Endodermal cell (in vitro differentiated cells): ENCODE measurements at regions not wholly inside any gene's neighbourhood (a gene's known extent, or its start where the extent isn't known, plus 50 kb on each side); places are given as distances from the start of the nearest gene placed in this dataset.
"Not testable (repeated sequence)": the region's sequence is repeated elsewhere in the genome, so short reads cannot be mapped to it uniquely, and the experiment has no call there.

Source experiments
- DNase-seq: peaks from one replicate; pipeline ENCODE4 v3.0.0-alpha.2; 2017
- H3K27ac ChIP-seq: 2 replicates; pipeline ENCODE4 v1.5.1; 2013; ENCODE audit warnings: mild to moderate bottlenecking, low read depth, low read length, moderate library complexity
- H3K27me3 ChIP-seq: 2 replicates; pipeline ENCODE4 v1.6.1; 2013; ENCODE audit warnings: mild to moderate bottlenecking, low read length, moderate library complexity; ENCODE audit not compliant: insufficient read depth, control insufficient read depth, poor library complexity, severe bottlenecking
- H3K36me3 ChIP-seq: 2 replicates; pipeline ENCODE4 v1.7.0; 2013; ENCODE audit warnings: mild to moderate bottlenecking, low read length, moderate library complexity; ENCODE audit not compliant: control insufficient read depth, insufficient read depth
- H3K4me1 ChIP-seq: one replicate; pipeline ENCODE4 v1.7.0; 2013; ENCODE audit warnings: low read length; ENCODE audit not compliant: control insufficient read depth, insufficient read depth
- H3K4me3 ChIP-seq: 2 replicates; pipeline ENCODE4 v1.5.1; 2013; ENCODE audit warnings: mild to moderate bottlenecking, low read length, moderate library complexity
- H3K9ac ChIP-seq: 2 replicates; pipeline ENCODE4 v1.6.1; 2013; ENCODE audit warnings: mild to moderate bottlenecking, low read length, moderate library complexity; ENCODE audit not compliant: poor library complexity, severe bottlenecking; ENCODE audit errors: extremely low read depth
- H3K9me3 ChIP-seq: 2 replicates; pipeline ENCODE4 v1.6.1; 2013; ENCODE audit warnings: mild to moderate bottlenecking, low read length, moderate library complexity; ENCODE audit not compliant: control insufficient read depth
- H3K27ac Mint-ChIP-seq: 2 replicates; pipeline ENCODE4 v1.8.0; 2020; ENCODE audit warnings: mixed read lengths
- H3K27me3 Mint-ChIP-seq: 2 replicates; pipeline ENCODE4 v1.8.0; 2021; ENCODE audit warnings: mild to moderate bottlenecking, mixed read lengths; ENCODE audit not compliant: insufficient read depth
- H3K36me3 Mint-ChIP-seq: 2 replicates; pipeline ENCODE4 v1.8.0; 2020; ENCODE audit warnings: low read depth, mixed read lengths
- H3K4me1 Mint-ChIP-seq: 2 replicates; pipeline ENCODE4 v1.8.0; 2020; ENCODE audit warnings: mixed read lengths
- H3K4me3 Mint-ChIP-seq: 2 replicates; pipeline ENCODE4 v1.8.0; 2020; ENCODE audit warnings: mild to moderate bottlenecking, moderate library complexity, mixed read lengths
- H3K9me3 Mint-ChIP-seq: 2 replicates; pipeline ENCODE4 v1.8.0; 2020; ENCODE audit warnings: mild to moderate bottlenecking, mixed read lengths
- WGBS, 2 experiments: methylation state at CpG; one replicate each; pipeline versions ENCODE4 v1.1.5 to v1.1.7; 2013; ENCODE audit warnings: missing lambda C conversion rate in 2 of 2, mixed read lengths in 1 of 2; ENCODE audit not compliant: insufficient coverage in 1 of 2, insufficient read length in 1 of 2; 5-methylcytosine and 5-hydroxymethylcytosine counted together
- TF ChIP-seq, protein P1 (sequence below): fragments of 200-600 bp; sonication (generic); conservative IDR thresholded peaks from 2 replicates; pipeline ENCODE4 v1.5.0; 2021; ENCODE audit warnings: antibody characterized with exemption, mild to moderate bottlenecking

DNA sequence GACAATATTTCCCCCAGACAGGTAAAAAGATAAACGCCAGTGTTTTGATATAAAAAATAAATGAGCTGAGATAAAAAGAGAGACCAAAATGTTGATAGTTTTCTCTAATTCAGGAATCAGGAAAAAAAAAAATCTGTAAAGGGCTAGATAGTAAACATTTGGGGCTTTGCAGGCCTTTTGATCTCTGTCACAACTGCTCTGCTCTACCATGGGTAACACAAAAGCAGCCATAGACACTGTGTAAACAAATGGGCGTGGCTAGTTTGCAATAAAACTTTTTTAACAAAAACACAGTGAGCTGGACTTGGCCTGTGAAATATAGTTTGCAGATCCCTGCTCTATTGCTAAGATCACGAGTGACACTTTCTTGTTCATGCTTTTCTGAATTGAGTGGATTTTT is 219.1 kb upstream of the STXBP5 start:
- 83 to 88% methylated on average over 1 to 3 of the region's 3 CpGs for WGBS, 2 experiments
- Mint-ChIP-seq H3K9me3 (peaks cover 8% of the 10 kb centered on the region), H3K4me3 (no peak overlapping the region), H3K27me3 (no peaks in the 10 kb centered on the region), H3K27ac (no peak overlapping the region), H3K4me1 (peaks cover 17% of the 10 kb centered on the region), H3K36me3 (no peaks in the 10 kb centered on the region)
- Histone ChIP-seq H3K9ac (no peak overlapping the region), H3K4me1 (no peaks in the 10 kb centered on the region), H3K4me3 (no peak overlapping the region), H3K36me3 (no peaks in the 10 kb centered on the region), H3K9me3 (peaks cover 8% of the 10 kb centered on the region), H3K27ac (no peak overlapping the region), H3K27me3 (no peaks in the 10 kb centered on the region)
- TF ChIP-seq, protein P1, sequence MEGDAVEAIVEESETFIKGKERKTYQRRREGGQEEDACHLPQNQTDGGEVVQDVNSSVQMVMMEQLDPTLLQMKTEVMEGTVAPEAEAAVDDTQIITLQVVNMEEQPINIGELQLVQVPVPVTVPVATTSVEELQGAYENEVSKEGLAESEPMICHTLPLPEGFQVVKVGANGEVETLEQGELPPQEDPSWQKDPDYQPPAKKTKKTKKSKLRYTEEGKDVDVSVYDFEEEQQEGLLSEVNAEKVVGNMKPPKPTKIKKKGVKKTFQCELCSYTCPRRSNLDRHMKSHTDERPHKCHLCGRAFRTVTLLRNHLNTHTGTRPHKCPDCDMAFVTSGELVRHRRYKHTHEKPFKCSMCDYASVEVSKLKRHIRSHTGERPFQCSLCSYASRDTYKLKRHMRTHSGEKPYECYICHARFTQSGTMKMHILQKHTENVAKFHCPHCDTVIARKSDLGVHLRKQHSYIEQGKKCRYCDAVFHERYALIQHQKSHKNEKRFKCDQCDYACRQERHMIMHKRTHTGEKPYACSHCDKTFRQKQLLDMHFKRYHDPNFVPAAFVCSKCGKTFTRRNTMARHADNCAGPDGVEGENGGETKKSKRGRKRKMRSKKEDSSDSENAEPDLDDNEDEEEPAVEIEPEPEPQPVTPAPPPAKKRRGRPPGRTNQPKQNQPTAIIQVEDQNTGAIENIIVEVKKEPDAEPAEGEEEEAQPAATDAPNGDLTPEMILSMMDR, result no peak
- DNase-seq, result no peak

DNA sequence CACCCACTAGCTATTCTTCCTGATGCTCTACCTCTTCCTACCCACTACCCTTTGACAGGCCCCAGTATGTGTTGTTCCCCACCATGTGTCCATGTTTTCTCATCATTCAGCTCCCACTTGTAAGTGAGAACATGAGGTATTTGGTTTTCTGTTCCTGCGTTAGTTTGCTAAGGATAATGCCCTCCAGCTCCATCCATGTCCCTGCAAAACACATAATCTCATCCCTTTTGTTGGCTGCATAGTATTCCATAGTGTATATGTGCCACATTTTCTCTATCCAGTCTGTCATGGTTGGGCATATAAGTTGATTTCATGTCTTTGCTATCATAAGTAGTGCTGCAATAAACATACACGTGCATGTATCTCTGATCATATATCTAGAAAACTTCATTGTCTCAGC is 218.3 kb upstream of the STXBP5 start:
- no peak overlapping the region for H3K4me3 Mint-ChIP-seq
- H3K27me3 ChIP-seq, result no peaks in the 10 kb centered on the region
- 92 to 100% methylated on average over 1 to 2 of the region's 2 CpGs for whole genome bisulfite sequencing, 2 experiments

DNA sequence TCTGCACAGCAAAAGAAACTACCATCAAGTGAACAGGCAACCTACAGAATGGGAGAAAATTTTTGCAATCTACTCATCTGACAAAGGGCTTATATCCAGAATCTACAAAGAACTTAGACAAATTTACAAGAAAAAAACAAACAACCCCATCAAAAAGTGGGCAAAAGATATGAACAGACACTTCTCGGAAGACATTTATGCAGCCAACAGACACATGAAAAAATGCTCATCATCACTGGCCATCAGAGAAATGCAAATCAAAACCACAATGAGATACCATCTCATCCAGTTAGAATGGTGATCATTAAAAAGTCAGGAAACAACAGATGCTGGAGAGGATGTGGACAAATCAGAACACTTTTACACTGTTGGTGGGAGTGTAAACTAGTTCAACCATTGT is 216.3 kb upstream of the STXBP5 start:
- DNase-seq, H3K27me3 Mint-ChIP-seq, H3K36me3 Mint-ChIP-seq, H3K27ac ChIP-seq, H3K4me1 ChIP-seq, H3K27me3 ChIP-seq, H3K9me3 Mint-ChIP-seq, H3K4me3 ChIP-seq, H3K9me3 ChIP-seq, H3K4me3 Mint-ChIP-seq, H3K27ac Mint-ChIP-seq, H3K4me1 Mint-ChIP-seq, H3K9ac ChIP-seq, H3K36me3 ChIP-seq: not testable (repeated sequence)
- WGBS, 2 experiments, result no CpG with 5 or more reads among the region's 1 CpG

More for the DNA sequence above, 218.3 kb upstream of the STXBP5 start:
- Histone ChIP-seq H3K9ac (no peak overlapping the region), H3K27ac (no peak overlapping the region), H3K4me1 (no peaks in the 10 kb centered on the region), H3K9me3 (peaks cover 8% of the 10 kb centered on the region), H3K4me3 (no peak overlapping the region), H3K36me3 (no peaks in the 10 kb centered on the region)
- no peak for DNase-seq
- TF ChIP-seq, protein P1, result no peak
- H3K27me3 Mint-ChIP-seq, result no peaks in the 10 kb centered on the region
- H3K4me1 Mint-ChIP-seq, result peaks cover 15% of the 10 kb centered on the region
- no peaks in the 10 kb centered on the region for H3K36me3 Mint-ChIP-seq
- H3K27ac Mint-ChIP-seq, result no peak overlapping the region
- peaks cover 8% of the 10 kb centered on the region for H3K9me3 Mint-ChIP-seq

DNA sequence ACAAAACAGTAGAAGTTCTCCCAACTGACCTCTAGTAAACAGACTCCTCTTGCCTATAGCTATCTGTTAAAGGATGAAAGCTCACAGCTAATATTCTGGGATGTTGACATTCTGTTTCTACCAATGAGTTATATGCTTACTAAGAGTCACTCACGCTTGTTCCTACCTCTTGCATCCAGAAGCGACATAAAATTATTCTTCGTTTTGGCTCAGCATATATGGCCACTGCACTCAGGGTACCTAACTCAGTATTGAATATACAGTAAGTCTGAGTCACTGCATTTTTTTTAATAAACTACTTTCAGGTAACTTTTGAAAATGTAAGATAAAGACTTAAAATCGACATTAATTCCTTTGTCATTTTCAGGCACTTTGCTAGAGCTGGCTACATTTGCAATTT is 214.4 kb upstream of the STXBP5 start:
- Mint-ChIP-seq H3K36me3 (no peaks in the 10 kb centered on the region), H3K4me1 (peaks cover 4% of the 10 kb centered on the region), H3K27me3 (no peaks in the 10 kb centered on the region), H3K9me3 (peaks cover 8% of the 10 kb centered on the region), H3K27ac (no peak overlapping the region), H3K4me3 (no peak overlapping the region)
- Histone ChIP-seq H3K4me3 (no peak overlapping the region), H3K27me3 (no peaks in the 10 kb centered on the region), H3K36me3 (no peaks in the 10 kb centered on the region), H3K9me3 (peaks cover 8% of the 10 kb centered on the region), H3K9ac (no peak overlapping the region), H3K27ac (no peak overlapping the region), H3K4me1 (no peaks in the 10 kb centered on the region)
- 90 to 94% methylated on average over 4 of the region's 4 CpGs for WGBS, 2 experiments
- TF ChIP-seq, protein P1, result no peak
- DNase-seq, result no peak
